ENCODE measurements at regions not wholly inside any gene's neighbourhood (a gene's known extent, or its start where the extent isn't known, plus 50 kb on each side); places are given as distances from the start of the nearest gene placed in this dataset.
"Not testable (repeated sequence)": the region's sequence is repeated elsewhere in the genome, so short reads cannot be mapped to it uniquely, and the experiment has no call there.

DNA sequence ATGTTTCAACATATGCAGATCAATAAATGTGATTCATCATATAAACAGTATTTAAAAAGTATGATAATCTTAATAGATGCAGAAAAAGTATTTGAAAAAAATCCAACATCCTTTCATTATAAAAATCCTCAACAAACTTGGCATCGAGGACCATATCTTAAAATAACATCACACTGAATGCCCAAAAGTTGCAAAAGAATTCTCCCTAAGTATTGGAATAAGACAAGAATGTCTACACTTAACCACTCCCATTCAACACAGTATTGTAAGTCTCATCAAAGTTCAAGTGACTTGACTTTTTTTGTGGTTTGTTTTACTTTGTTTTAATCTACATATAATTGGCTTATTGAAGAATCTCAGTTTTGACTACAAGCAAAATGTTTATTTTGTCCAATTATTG is 779.0 kb upstream of the SLIT2 start:
- H3K4me1 ChIP-seq: no peaks in the 10 kb centered on the region
- intact Hi-C loops (cut with DNase I; ENCODE audit: low total_unique reads): no loop called here
- H3K9me3 ChIP-seq: peaks cover 0 to 20% (median 15%) of the 10 kb centered on the region in 8 donors
- no peak overlapping the region for H3K27ac ChIP-seq
- H3K4me3 ChIP-seq: no peak overlapping the region
- no peak for DNase-seq
- H3K36me3 ChIP-seq: no peaks in the 10 kb centered on the region
- H3K27me3 ChIP-seq (replicated peaks in 1 of 7): no peaks in the 10 kb centered on the region
- 38 to 79% (median 55%) methylated on average over 1 of the region's 1 CpG for WGBS, 5 donors
- TF ChIP-seq, protein P1, sequence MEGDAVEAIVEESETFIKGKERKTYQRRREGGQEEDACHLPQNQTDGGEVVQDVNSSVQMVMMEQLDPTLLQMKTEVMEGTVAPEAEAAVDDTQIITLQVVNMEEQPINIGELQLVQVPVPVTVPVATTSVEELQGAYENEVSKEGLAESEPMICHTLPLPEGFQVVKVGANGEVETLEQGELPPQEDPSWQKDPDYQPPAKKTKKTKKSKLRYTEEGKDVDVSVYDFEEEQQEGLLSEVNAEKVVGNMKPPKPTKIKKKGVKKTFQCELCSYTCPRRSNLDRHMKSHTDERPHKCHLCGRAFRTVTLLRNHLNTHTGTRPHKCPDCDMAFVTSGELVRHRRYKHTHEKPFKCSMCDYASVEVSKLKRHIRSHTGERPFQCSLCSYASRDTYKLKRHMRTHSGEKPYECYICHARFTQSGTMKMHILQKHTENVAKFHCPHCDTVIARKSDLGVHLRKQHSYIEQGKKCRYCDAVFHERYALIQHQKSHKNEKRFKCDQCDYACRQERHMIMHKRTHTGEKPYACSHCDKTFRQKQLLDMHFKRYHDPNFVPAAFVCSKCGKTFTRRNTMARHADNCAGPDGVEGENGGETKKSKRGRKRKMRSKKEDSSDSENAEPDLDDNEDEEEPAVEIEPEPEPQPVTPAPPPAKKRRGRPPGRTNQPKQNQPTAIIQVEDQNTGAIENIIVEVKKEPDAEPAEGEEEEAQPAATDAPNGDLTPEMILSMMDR (IDR thresholded peaks at IDR 0.05 in 8 of 11, conservative IDR thresholded peaks at IDR 0.05 in 3 of 11): no peak
- no peak for TF ChIP-seq POLR2A (IDR thresholded peaks at IDR 0.05)
- no peak for TF ChIP-seq POLR2AphosphoS5 (IDR thresholded peaks at IDR 0.05)

DNA sequence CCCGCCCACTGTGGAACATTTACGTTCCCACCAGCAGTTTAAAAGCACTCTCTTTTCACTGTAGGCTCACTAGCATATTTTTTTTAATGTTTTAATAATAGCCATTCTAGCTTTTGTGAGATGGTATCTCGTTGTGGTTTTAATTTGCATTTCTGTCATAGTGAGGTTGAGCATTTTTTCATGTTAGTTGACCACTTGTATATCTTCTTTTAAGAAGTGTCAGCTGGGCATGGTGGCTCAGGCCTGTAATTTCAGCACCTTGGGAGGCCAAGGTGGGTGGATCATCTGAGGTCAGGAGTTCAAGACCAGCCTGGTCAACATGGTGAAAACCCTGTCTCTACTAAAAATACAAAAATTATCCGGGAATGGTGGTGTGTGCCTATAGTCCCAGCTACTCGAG is 781.7 kb upstream of the SLIT2 start:
- H3K27me3 ChIP-seq (replicated peaks in 1 of 7); H3K36me3 ChIP-seq; H3K4me1 ChIP-seq; H3K4me3 ChIP-seq; intact Hi-C loops (cut with DNase I; ENCODE audit: low total_unique reads); H3K27ac ChIP-seq; DNase-seq: not testable (repeated sequence)
- 77 to 90% (median 83%) methylated on average over 5 of the region's 5 CpGs for WGBS, 5 donors
- peaks cover 0 to 20% (median 15%) of the 10 kb centered on the region in 8 donors for H3K9me3 ChIP-seq

DNA sequence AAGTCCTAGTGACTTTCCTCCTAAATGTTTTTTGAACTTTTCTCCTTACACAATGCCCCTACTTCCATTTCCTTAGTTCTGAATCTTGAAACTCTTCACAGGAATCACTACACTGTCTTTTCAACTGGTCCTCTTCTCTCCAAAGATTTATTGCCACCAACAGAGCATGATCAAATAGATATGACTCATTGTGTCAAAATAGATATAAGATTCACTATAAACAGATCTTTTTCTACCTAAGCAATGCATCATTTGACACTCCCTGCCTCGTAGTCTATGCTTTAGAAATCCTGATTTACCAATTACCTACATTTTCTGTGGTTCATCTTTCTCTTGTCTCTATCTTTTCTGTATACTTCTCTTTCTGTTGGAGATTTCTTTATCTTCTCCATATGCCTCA is 789.6 kb upstream of the SLIT2 start:
- TF ChIP-seq POLR2AphosphoS5 (IDR thresholded peaks at IDR 0.05) (no peak), POLR2A (IDR thresholded peaks at IDR 0.05) (no peak)
- TF ChIP-seq, protein P1 (IDR thresholded peaks at IDR 0.05 in 8 of 11, conservative IDR thresholded peaks at IDR 0.05 in 3 of 11): no peak
- no peak for DNase-seq
- no peaks in the 10 kb centered on the region for H3K9me3 ChIP-seq
- no peaks in the 10 kb centered on the region for H3K36me3 ChIP-seq
- 38 to 72% (median 68%) methylated on average over 1 of the region's 1 CpG for WGBS, 5 donors
- intact Hi-C loops (cut with DNase I; ENCODE audit: low total_unique reads): no loop called here
- no peak overlapping the region for H3K27ac ChIP-seq
- H3K4me3 ChIP-seq: no peak overlapping the region
- H3K27me3 ChIP-seq (replicated peaks in 1 of 7): no peaks in the 10 kb centered on the region
- H3K4me1 ChIP-seq: no peaks in the 10 kb centered on the region

DNA sequence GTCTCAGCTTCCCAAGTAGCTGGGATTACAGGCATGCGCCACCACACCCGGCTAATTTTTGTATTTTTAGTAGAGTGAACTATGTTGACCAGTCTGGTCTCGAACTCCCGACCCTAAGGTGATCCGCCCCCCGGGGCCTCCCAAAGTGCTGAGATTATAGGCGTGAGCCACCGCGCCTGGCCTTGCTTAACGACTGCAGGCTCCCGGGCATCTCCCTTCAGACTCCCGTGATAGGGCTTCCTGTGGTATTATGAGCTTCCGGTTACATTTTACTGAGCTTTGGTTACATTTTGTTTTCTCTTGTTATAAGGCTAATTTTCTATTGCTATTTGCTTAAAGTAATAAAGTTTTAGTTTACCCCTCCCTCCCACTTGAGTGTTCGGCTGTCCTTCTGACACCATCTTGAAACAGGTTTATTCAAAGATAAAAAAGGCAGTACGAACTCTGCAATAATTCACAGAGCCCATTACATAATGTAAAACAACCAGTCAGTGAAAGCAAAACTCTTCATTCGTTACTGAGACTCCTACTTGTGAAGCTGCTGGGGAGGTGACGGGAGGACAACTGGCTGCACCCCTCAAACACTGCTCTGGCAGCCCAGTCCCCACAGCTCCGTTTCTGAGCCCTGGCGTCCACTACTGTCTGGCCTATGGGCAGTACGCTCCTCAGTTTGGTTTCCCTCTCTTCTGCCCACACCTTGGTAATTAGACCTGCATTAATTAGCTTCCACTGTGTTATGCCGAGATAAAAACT is 795.7 kb upstream of the SLIT2 start:
- no peaks in the 10 kb centered on the region for H3K4me1 ChIP-seq
- H3K27ac ChIP-seq: no peak overlapping the region
- H3K36me3 ChIP-seq: no peaks in the 10 kb centered on the region
- WGBS, 5 donors: 90 to 94% (median 92%) methylated on average over 21 of the region's 21 CpGs
- peaks cover 0 to 44% (median 6%) of the 10 kb centered on the region in 8 donors for H3K9me3 ChIP-seq
- intact Hi-C loops (cut with DNase I; ENCODE audit: low total_unique reads): no loop called here
- no peak overlapping the region for H3K4me3 ChIP-seq
- no peaks in the 10 kb centered on the region for H3K27me3 ChIP-seq (replicated peaks in 1 of 7)
- DNase-seq: no peak
- TF ChIP-seq POLR2A (IDR thresholded peaks at IDR 0.05): no peak
- TF ChIP-seq, protein P1 (IDR thresholded peaks at IDR 0.05 in 8 of 11, conservative IDR thresholded peaks at IDR 0.05 in 3 of 11): no peak
- no peak for TF ChIP-seq POLR2AphosphoS5 (IDR thresholded peaks at IDR 0.05)
